ENCODE measurements at regions not wholly inside any gene's neighbourhood (a gene's known extent, or its start where the extent isn't known, plus 50 kb on each side); places are given as distances from the start of the nearest gene placed in this dataset.

DNA sequence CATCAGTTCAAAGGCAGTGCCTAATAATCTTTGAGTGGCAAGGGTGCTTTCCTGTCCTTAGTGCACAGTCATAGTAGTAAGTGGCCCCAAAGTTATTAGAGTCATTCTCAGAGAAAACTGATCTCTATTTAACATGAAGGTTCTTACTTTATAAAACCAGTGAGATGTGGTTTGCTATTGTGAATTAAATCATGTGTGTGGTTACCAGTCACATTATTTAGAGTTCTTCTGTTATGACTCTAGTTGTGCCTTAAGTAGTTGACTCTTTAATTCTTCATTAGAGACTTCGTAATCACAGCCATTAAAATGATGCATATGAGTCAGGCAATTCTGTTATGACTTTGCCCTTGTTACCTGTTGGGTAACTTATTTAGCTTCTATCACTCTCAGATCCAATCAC, 1392.9 kb upstream of the ACVR2A start:
- TF ChIP-seq CTCF (IDR thresholded peaks at IDR 0.05; ENCODE audit: insufficient read depth, low read length), result no peak
- TF ChIP-seq, protein P1, sequence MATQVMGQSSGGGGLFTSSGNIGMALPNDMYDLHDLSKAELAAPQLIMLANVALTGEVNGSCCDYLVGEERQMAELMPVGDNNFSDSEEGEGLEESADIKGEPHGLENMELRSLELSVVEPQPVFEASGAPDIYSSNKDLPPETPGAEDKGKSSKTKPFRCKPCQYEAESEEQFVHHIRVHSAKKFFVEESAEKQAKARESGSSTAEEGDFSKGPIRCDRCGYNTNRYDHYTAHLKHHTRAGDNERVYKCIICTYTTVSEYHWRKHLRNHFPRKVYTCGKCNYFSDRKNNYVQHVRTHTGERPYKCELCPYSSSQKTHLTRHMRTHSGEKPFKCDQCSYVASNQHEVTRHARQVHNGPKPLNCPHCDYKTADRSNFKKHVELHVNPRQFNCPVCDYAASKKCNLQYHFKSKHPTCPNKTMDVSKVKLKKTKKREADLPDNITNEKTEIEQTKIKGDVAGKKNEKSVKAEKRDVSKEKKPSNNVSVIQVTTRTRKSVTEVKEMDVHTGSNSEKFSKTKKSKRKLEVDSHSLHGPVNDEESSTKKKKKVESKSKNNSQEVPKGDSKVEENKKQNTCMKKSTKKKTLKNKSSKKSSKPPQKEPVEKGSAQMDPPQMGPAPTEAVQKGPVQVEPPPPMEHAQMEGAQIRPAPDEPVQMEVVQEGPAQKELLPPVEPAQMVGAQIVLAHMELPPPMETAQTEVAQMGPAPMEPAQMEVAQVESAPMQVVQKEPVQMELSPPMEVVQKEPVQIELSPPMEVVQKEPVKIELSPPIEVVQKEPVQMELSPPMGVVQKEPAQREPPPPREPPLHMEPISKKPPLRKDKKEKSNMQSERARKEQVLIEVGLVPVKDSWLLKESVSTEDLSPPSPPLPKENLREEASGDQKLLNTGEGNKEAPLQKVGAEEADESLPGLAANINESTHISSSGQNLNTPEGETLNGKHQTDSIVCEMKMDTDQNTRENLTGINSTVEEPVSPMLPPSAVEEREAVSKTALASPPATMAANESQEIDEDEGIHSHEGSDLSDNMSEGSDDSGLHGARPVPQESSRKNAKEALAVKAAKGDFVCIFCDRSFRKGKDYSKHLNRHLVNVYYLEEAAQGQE (IDR thresholded peaks at IDR 0.05; ENCODE audit: insufficient replicate concordance, low read depth), result no peak

Measured in HL-60 (cell line).